ENCODE measurements at regions not wholly inside any gene's neighbourhood (a gene's known extent, or its start where the extent isn't known, plus 50 kb on each side); places are given as distances from the start of the nearest gene placed in this dataset.

DNA sequence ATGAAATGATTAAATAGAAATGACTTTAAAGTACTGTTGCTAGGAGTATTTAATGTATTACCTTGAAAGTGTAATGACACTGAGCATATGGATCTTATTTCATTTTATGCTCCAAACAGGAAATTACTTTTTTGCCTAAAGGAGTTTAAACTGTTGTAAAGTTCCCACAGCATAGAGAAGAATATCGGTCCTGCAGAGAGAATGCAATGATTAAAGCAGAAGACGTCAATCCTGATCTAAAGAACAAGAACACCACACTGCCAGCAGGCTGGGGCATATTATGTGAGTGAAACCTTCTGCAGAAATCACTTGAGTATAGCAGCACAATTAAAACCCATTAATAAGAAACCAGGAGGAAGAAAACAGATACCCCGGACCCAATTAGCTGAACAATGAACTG lies 72.8 kb upstream of the CAMK2D start:
- TF ChIP-seq, protein P1, sequence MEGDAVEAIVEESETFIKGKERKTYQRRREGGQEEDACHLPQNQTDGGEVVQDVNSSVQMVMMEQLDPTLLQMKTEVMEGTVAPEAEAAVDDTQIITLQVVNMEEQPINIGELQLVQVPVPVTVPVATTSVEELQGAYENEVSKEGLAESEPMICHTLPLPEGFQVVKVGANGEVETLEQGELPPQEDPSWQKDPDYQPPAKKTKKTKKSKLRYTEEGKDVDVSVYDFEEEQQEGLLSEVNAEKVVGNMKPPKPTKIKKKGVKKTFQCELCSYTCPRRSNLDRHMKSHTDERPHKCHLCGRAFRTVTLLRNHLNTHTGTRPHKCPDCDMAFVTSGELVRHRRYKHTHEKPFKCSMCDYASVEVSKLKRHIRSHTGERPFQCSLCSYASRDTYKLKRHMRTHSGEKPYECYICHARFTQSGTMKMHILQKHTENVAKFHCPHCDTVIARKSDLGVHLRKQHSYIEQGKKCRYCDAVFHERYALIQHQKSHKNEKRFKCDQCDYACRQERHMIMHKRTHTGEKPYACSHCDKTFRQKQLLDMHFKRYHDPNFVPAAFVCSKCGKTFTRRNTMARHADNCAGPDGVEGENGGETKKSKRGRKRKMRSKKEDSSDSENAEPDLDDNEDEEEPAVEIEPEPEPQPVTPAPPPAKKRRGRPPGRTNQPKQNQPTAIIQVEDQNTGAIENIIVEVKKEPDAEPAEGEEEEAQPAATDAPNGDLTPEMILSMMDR (IDR thresholded peaks at IDR 0.05) = no peak
- TF ChIP-seq EZH2 (IDR thresholded peaks at IDR 0.05) (no peak), EZH2phosphoT487 (IDR thresholded peaks at IDR 0.05) (no peak)

Measured in neural progenitor cell (in vitro differentiated cells).